Prostate gland (tissue), 2 donors: ENCODE measurements at regions not wholly inside any gene's neighbourhood (a gene's known extent, or its start where the extent isn't known, plus 50 kb on each side); places are given as distances from the start of the nearest gene placed in this dataset.

ENCODE experiments used
- POLR2A ChIP-seq: fragments of 450-650 bp; IDR thresholded peaks from one replicate; pipeline ENCODE4 v1.6.1; 2016; ENCODE audit warnings: antibody characterized with exemption, mild to moderate bottlenecking
- POLR2AphosphoS5 ChIP-seq: sonication (generic); formaldehyde crosslinking; IDR thresholded peaks from one replicate; pipeline ENCODE4 v1.6.1; 2017; ENCODE audit warnings: antibody characterized with exemption
- TF ChIP-seq, protein P1 (sequence below), 4 experiments: fragments of 200-600 bp in 2 of 4; fragments of 450-650 bp in 2 of 4; sonication (generic) in 2 of 4; IDR thresholded peaks; 1 replicate in 3 of 4; 2 replicates in 1 of 4; pipeline ENCODE4 v1.5.1; 2016 to 2019; ENCODE audit warnings: antibody characterized with exemption in 4 of 4, mild to moderate bottlenecking in 2 of 4, moderate library complexity in 2 of 4

DNA sequence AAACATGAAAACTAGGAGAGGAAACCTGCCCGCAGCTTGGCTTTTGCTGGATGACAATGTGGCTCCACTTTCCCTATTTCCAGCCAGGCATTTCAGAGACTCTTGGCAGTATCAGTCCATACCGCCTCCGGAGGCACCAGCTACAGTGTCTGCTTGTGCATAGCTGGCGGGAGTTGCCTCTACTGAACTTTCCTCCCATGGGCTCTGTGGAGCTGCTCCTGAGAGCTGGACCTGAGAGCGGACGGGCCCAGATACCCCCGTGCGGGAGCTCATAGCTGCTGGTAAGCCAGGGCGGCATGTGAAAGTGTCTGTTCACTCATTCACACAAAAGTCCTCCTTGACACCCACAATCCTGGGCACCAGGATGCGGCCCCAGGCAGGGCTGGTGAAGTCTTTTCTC lies 130.3 kb upstream of the PMEPA1 start:
- TF ChIP-seq, protein P1, sequence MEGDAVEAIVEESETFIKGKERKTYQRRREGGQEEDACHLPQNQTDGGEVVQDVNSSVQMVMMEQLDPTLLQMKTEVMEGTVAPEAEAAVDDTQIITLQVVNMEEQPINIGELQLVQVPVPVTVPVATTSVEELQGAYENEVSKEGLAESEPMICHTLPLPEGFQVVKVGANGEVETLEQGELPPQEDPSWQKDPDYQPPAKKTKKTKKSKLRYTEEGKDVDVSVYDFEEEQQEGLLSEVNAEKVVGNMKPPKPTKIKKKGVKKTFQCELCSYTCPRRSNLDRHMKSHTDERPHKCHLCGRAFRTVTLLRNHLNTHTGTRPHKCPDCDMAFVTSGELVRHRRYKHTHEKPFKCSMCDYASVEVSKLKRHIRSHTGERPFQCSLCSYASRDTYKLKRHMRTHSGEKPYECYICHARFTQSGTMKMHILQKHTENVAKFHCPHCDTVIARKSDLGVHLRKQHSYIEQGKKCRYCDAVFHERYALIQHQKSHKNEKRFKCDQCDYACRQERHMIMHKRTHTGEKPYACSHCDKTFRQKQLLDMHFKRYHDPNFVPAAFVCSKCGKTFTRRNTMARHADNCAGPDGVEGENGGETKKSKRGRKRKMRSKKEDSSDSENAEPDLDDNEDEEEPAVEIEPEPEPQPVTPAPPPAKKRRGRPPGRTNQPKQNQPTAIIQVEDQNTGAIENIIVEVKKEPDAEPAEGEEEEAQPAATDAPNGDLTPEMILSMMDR (IDR thresholded peaks at IDR 0.05): no peak
- no peak for TF ChIP-seq POLR2AphosphoS5
- TF ChIP-seq POLR2A: no peak
